KOPT-K1 (cell line): ENCODE measurements at regions not wholly inside any gene's neighbourhood (a gene's known extent, or its start where the extent isn't known, plus 50 kb on each side); places are given as distances from the start of the nearest gene placed in this dataset.
"Not testable (repeated sequence)": the region's sequence is repeated elsewhere in the genome, so short reads cannot be mapped to it uniquely, and the experiment has no call there.

Source experiments
- H3K27ac ChIP-seq: fragments of 200-600 bp; sonication (generic); 2 replicates; pipeline ENCODE4 v1.5.1; 2016; ENCODE audit warnings: antibody characterized with exemption, mild to moderate bottlenecking, low read depth, low read length; ENCODE audit not compliant: poor library complexity, severe bottlenecking
- H3K36me3 ChIP-seq: fragments of 200-600 bp; sonication (generic); 2 replicates; pipeline ENCODE4 v1.5.1; 2017; ENCODE audit warnings: antibody characterized with exemption, mild to moderate bottlenecking, low read length, moderate library complexity; ENCODE audit not compliant: insufficient read depth
- H3K9me3 ChIP-seq: fragments of 200-600 bp; sonication (generic); 2 replicates; pipeline ENCODE4 v1.5.1; 2017; ENCODE audit warnings: antibody characterized with exemption, low read length, mild to moderate bottlenecking; ENCODE audit not compliant: insufficient read depth, poor library complexity, severe bottlenecking

DNA sequence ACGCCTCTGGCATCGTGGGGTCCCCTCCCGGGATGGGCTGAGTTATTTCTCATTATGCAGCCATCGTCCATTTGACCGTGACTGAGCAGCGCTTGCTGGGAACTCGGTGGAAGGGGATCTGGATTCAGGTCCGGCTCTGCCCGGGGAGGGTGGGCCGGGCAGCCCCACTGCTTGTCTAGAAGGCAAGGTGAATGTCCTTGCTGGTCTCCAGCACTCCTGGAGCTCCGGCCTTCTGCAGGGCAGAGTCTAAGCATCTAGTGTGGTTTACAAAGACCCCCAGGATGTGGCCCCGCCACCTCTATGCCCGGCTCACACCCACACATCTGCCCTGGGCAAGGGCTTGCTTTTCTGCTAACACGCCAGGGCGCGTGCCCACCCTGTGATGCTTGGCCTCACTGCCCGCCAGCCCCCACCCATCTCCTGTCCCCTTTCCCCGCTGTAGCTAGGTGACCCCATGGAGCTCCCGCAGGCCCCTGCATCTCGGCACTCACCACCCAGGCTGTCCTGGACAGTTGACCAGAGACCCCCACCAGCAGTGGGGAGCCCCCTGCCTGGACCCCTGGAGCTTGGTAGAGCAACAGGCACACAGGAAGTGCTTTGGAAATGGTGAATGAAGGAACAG lies 151.0 kb upstream of the CHST15 start:
- Histone ChIP-seq H3K9me3 (no peaks in the 10 kb centered on the region), H3K36me3 (no peaks in the 10 kb centered on the region), H3K27ac (no peak overlapping the region)

DNA sequence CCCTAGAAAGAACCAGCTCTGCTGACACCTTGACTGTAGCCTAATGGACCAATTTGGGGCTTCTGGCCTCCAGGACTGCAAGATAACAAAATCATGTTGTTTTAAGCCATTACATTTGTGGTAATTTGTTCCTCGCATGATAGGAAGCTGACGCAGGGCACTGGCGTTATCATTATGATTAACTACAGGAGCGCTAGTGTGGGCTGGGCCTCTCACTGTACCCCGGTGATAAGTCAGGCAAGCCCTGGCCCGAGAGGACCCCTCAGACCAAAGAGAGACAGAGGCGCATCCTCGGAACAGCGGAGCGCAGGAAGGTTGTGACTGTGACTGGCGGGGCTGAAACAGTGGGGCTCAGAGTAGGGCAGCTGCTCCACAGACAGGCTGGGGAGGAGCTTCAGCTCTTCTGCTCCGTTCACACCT lies 150.3 kb upstream of the CHST15 start:
- Histone ChIP-seq H3K36me3 (no peaks in the 10 kb centered on the region), H3K27ac (no peak overlapping the region), H3K9me3 (no peaks in the 10 kb centered on the region)

- H3K27ac ChIP-seq = no peak overlapping the region
- H3K36me3 ChIP-seq = no peaks in the 10 kb centered on the region
- no peaks in the 10 kb centered on the region for H3K9me3 ChIP-seq
Observed at GRCh38 chr10:124242791-124243190, 149.4 kb upstream of the CHST15 start.

GRCh38 chr10:124242365-124242764 lies 149.0 kb upstream of the CHST15 start:
- no peaks in the 10 kb centered on the region for H3K9me3 ChIP-seq
- H3K27ac ChIP-seq = no peak overlapping the region
- H3K36me3 ChIP-seq = no peaks in the 10 kb centered on the region

DNA sequence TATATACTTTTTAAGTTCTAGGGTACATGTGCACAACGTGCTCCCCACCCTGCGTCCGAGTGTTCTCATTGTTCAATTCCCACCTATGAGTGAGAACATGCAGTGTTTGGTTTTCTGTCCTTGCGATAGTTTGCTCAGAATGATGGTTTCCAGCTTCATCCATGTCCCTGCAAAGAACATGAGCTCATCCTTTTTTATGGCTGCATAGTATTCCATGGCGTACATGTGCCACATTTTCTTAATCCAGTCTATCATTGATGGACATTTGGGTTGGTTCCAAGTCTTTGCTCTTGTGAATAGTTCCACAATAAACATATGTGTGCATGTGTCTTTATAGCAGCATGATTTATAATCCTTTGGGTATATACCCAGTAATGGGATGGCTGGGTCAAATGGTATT lies 148.1 kb upstream of the CHST15 start:
- not testable (repeated sequence) for H3K9me3 ChIP-seq, H3K27ac ChIP-seq, H3K36me3 ChIP-seq

GRCh38 chr10:124240839-124241291 lies 147.5 kb upstream of the CHST15 start:
- Histone ChIP-seq H3K9me3 (no peaks in the 10 kb centered on the region), H3K27ac (no peak overlapping the region), H3K36me3 (no peaks in the 10 kb centered on the region)

DNA sequence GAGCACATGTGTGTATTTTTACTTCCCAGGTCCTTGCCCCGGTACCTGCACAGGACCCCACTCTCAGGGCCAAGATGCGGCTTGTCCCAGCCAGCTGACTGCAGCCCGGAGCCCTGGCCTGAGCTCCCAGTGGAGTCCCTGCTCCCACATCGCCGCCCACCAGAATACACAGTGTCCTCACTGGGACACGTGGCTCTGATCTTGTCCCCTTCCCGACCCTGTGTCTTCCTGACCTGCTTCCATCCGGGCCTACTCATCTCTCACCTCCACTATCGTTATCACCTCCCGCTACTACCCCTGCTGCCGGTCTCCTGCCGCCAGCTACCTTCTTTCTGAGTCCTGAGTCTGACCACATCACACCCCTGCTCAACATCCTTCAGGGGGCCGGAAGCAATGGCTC lies 146.3 kb upstream of the CHST15 start:
- no peaks in the 10 kb centered on the region for H3K36me3 ChIP-seq
- H3K27ac ChIP-seq = no peak overlapping the region
- no peaks in the 10 kb centered on the region for H3K9me3 ChIP-seq

GRCh38 chr10:124239134-124239533 lies 145.7 kb upstream of the CHST15 start:
- Histone ChIP-seq H3K36me3 (no peaks in the 10 kb centered on the region), H3K9me3 (no peaks in the 10 kb centered on the region), H3K27ac (no peak overlapping the region)

GRCh38 chr10:124238367-124238766 lies 145.0 kb upstream of the CHST15 start:
- no peaks in the 10 kb centered on the region for H3K36me3 ChIP-seq
- H3K27ac ChIP-seq = no peak overlapping the region
- no peaks in the 10 kb centered on the region for H3K9me3 ChIP-seq

- Histone ChIP-seq H3K27ac (no peak overlapping the region), H3K9me3 (no peaks in the 10 kb centered on the region), H3K36me3 (no peaks in the 10 kb centered on the region)
Observed at GRCh38 chr10:124237282-124237961, 144.0 kb upstream of the CHST15 start.

GRCh38 chr10:124236816-124237215 lies 143.4 kb upstream of the CHST15 start:
- Histone ChIP-seq H3K36me3 (no peaks in the 10 kb centered on the region), H3K27ac (no peak overlapping the region), H3K9me3 (no peaks in the 10 kb centered on the region)

GRCh38 chr10:124236136-124236535 lies 142.7 kb upstream of the CHST15 start:
- Histone ChIP-seq H3K9me3 (no peaks in the 10 kb centered on the region), H3K27ac (no peak overlapping the region), H3K36me3 (no peaks in the 10 kb centered on the region)

GRCh38 chr10:124235232-124235631 lies 141.8 kb upstream of the CHST15 start:
- Histone ChIP-seq H3K27ac (no peak overlapping the region), H3K36me3 (no peaks in the 10 kb centered on the region), H3K9me3 (peaks cover under 1% of the 10 kb centered on the region)

- Histone ChIP-seq H3K27ac (no peak overlapping the region), H3K9me3 (peaks cover 17% of the 10 kb centered on the region), H3K36me3 (no peaks in the 10 kb centered on the region)
Observed at GRCh38 chr10:124233546-124234138, 140.2 kb upstream of the CHST15 start.

DNA sequence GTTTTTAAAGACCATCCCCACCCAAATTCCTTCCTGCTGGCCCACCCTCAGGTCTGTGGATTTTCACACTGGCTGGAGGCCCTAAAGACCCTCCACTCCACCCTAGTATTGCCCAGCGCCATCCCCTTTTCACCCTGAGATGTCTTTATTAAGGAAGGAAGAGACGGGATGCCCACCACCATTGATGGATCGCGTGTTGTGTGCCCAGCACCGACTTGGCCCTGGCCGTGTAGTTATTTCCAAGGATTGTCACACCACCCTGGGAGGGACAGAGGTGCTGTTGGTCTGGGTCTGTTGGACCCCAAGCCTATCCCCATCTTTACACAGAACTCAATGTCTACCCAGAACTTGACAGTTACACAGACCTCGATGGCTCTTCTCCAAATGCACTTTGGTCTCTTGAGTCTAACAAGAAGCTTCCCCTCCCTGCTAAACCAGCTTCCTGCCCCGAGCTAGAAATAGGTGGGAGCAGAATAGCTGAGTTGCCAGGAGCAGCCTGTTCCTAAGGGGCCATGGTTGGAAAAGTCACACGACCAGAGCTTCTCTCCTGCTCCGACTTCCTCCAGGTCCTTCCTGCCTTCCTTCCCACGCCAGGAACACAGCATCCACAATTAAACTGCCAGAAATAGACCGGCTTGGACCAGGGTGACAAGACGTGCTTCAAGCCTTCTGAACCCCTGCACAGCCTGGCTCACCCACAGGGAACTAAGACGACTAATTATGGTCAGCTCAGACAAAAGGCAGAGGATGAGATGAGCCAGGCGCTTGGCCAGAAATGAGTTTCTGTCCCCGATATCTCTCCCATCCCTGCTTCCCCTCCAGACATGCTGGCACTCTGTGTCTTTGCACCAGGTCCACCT lies 139.5 kb upstream of the CHST15 start:
- peaks cover 24% of the 10 kb centered on the region for H3K9me3 ChIP-seq
- no peak overlapping the region for H3K27ac ChIP-seq
- no peaks in the 10 kb centered on the region for H3K36me3 ChIP-seq
